HT1080 (cell line): ENCODE measurements at regions not wholly inside any gene's neighbourhood (a gene's known extent, or its start where the extent isn't known, plus 50 kb on each side); places are given as distances from the start of the nearest gene placed in this dataset.

Experiments used
- DNase-seq: peaks from one replicate; pipeline ENCODE4 v3.0.0-alpha.2; 2015; ENCODE audit warnings: low read depth

GRCh38 chr10:113411456-113411855 lies 141.4 kb upstream of the HABP2 start:
- no peak for DNase-seq

GRCh38 chr10:113412161-113412560 lies 140.7 kb upstream of the HABP2 start:
- no peak for DNase-seq

- no peak for DNase-seq
Measured at GRCh38 chr10:113414543-113414942, 138.3 kb upstream of the HABP2 start.

GRCh38 chr10:113415246-113415645 lies 137.6 kb upstream of the HABP2 start:
- DNase-seq: peak; percentile 7

GRCh38 chr10:113420057-113420732 lies 132.7 kb upstream of the HABP2 start:
- no peak for DNase-seq

GRCh38 chr10:113420733-113421675 lies 131.8 kb upstream of the HABP2 start:
- DNase-seq: no peak

GRCh38 chr10:113422371-113422770 lies 130.5 kb upstream of the HABP2 start:
- no peak for DNase-seq

GRCh38 chr10:113423981-113424721 lies 128.7 kb upstream of the HABP2 start:
- no peak for DNase-seq

GRCh38 chr10:113425008-113425407 lies 127.8 kb upstream of the HABP2 start:
- no peak for DNase-seq

GRCh38 chr10:113425541-113425951 lies 127.3 kb upstream of the HABP2 start:
- no peak for DNase-seq

- no peak for DNase-seq
Measured at GRCh38 chr10:113426181-113426877, 126.5 kb upstream of the HABP2 start.

GRCh38 chr10:113427236-113427735 lies 125.6 kb upstream of the HABP2 start:
- no peak for DNase-seq

- no peak for DNase-seq
Measured at GRCh38 chr10:113427811-113428558, 124.9 kb upstream of the HABP2 start.

- DNase-seq: no peak
Measured at GRCh38 chr10:113430634-113431397, 122.0 kb upstream of the HABP2 start.

GRCh38 chr10:113431398-113432160 lies 121.3 kb upstream of the HABP2 start:
- no peak for DNase-seq

GRCh38 chr10:113433711-113434110 lies 119.1 kb upstream of the HABP2 start:
- no peak for DNase-seq

GRCh38 chr10:113434315-113434714 lies 118.5 kb upstream of the HABP2 start:
- DNase-seq: no peak

- no peak for DNase-seq
Measured at GRCh38 chr10:113434950-113435349, 117.9 kb upstream of the HABP2 start.

- no peak for DNase-seq
Measured at GRCh38 chr10:113435881-113436280, 117.0 kb upstream of the HABP2 start.
